ENCODE measurements at regions not wholly inside any gene's neighbourhood (a gene's known extent, or its start where the extent isn't known, plus 50 kb on each side); places are given as distances from the start of the nearest gene placed in this dataset.
"Not testable (repeated sequence)": the region's sequence is repeated elsewhere in the genome, so short reads cannot be mapped to it uniquely, and the experiment has no call there.

DNA sequence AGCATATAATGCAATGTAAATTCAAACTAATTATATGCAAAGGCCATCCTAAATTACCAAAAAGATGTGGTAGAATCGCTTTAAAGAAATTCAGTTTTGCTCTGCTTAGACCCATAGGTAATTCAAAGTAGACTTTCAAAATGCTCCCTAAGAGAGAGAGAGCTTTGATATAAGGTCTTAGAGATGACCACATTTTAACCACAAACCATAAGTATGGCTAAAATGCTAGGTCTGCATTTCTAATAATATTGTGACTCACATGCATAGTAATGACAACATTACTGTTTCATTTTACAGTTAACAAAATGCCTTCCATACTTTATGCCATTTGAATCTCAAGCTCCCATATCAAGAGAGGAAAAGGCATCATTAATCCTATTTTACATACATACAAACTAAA, 144.5 kb downstream of the RAD51AP2 start:
- Histone ChIP-seq H3K27ac (ENCODE audit: low read depth, low read length) (no peak overlapping the region), H3K36me3 (ENCODE audit: control insufficient read depth in 3 of 3, insufficient read depth in 3 of 3, low read length in 3 of 3) (no peaks in the 10 kb centered on the region), H3K9me3 (ENCODE audit: control insufficient read depth in 3 of 3, low read length in 3 of 3) (no peaks in the 10 kb centered on the region), H3K4me3 (ENCODE audit: low read length in 3 of 3) (no peak overlapping the region), H3K27me3 (ENCODE audit: control insufficient read depth in 3 of 3, insufficient read depth in 3 of 3, low read length in 3 of 3) (no peaks in the 10 kb centered on the region), H3K9ac (ENCODE audit: low read depth in 1 of 3, low read length in 3 of 3) (no peak overlapping the region), H3K4me1 (ENCODE audit: control insufficient read depth in 3 of 3, insufficient read depth in 3 of 3, low read length in 3 of 3) (no peaks in the 10 kb centered on the region)

DNA sequence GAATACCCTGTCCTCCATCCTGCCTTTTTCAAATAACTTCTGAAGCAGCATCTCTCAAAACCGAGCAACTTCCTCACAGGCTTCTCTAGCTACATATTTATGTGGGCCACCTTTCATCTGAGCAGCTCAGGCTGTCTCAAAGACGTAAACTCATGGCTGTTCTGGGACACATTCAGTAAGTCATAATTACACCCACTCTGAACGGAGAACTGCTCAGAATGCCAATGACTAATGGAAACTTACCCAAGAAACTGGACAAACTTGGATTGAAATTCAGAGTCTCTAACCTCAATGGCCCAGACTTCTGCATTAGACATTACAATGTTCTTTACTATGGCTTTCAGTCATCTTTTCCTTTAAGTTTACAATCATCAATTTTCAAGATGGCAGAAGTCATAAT, 145.2 kb downstream of the RAD51AP2 start:
- Histone ChIP-seq H3K36me3 (ENCODE audit: control insufficient read depth in 3 of 3, insufficient read depth in 3 of 3, low read length in 3 of 3) (no peaks in the 10 kb centered on the region), H3K4me1 (ENCODE audit: control insufficient read depth in 3 of 3, insufficient read depth in 3 of 3, low read length in 3 of 3) (no peaks in the 10 kb centered on the region), H3K9me3 (ENCODE audit: control insufficient read depth in 3 of 3, low read length in 3 of 3) (no peaks in the 10 kb centered on the region), H3K9ac (ENCODE audit: low read depth in 1 of 3, low read length in 3 of 3) (no peak overlapping the region), H3K27ac (ENCODE audit: low read depth, low read length) (no peak overlapping the region), H3K4me3 (ENCODE audit: low read length in 3 of 3) (no peak overlapping the region), H3K27me3 (ENCODE audit: control insufficient read depth in 3 of 3, insufficient read depth in 3 of 3, low read length in 3 of 3) (no peaks in the 10 kb centered on the region)

DNA sequence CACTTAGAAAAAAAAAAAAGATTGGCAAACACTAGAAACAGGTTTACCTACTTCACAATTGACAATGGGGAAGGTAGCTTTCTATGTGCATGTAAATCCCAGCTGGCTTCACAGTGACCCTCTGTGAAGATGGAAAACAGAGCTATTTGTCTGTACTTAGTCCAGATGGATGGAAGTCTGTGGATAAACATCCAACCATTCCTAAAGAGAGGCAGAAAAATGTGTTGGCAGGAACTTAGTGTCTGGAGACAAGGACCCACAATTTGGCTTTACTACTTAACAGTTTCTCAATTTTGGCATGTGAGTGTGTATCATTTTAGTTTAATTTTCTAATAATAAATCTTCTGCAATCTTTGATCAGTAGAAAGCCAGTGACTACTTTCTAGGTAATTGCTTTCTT, 154.4 kb downstream of the RAD51AP2 start:
- H3K27ac ChIP-seq (ENCODE audit: low read depth, low read length) = no peak overlapping the region
- H3K4me3 ChIP-seq (ENCODE audit: low read length in 3 of 3) = no peak overlapping the region
- H3K9ac ChIP-seq (ENCODE audit: low read depth in 1 of 3, low read length in 3 of 3) = no peak overlapping the region
- no peaks in the 10 kb centered on the region for H3K36me3 ChIP-seq (ENCODE audit: control insufficient read depth in 3 of 3, insufficient read depth in 3 of 3, low read length in 3 of 3)
- H3K4me1 ChIP-seq (ENCODE audit: control insufficient read depth in 3 of 3, insufficient read depth in 3 of 3, low read length in 3 of 3) = no peaks in the 10 kb centered on the region
- H3K27me3 ChIP-seq (ENCODE audit: control insufficient read depth in 3 of 3, insufficient read depth in 3 of 3, low read length in 3 of 3) = no peaks in the 10 kb centered on the region
- no peaks in the 10 kb centered on the region for H3K9me3 ChIP-seq (ENCODE audit: control insufficient read depth in 3 of 3, low read length in 3 of 3)

DNA sequence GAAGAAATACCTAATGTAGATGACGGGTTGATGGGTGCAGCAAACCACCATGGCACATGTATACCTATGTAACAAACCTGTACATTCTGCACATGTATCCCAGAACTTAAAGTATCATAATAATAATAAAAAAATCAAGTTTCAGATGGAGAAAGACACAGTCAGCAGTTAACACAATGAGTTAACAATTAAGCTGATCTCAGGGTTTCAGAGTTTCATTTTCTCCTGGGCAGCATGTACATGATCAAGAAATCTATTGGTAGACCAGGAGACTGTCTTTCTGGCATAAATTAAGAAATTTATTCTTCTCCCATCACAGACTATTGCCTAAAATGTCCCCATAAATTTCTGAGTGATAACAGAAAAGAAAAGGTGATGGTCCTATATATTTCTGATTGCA, 155.3 kb downstream of the RAD51AP2 start:
- Histone ChIP-seq H3K9me3 (ENCODE audit: control insufficient read depth in 3 of 3, low read length in 3 of 3) (no peaks in the 10 kb centered on the region), H3K4me3 (ENCODE audit: low read length in 3 of 3) (no peak overlapping the region), H3K9ac (ENCODE audit: low read depth in 1 of 3, low read length in 3 of 3) (no peak overlapping the region), H3K27me3 (ENCODE audit: control insufficient read depth in 3 of 3, insufficient read depth in 3 of 3, low read length in 3 of 3) (no peaks in the 10 kb centered on the region), H3K27ac (ENCODE audit: low read depth, low read length) (no peak overlapping the region), H3K4me1 (ENCODE audit: control insufficient read depth in 3 of 3, insufficient read depth in 3 of 3, low read length in 3 of 3) (no peaks in the 10 kb centered on the region), H3K36me3 (ENCODE audit: control insufficient read depth in 3 of 3, insufficient read depth in 3 of 3, low read length in 3 of 3) (no peaks in the 10 kb centered on the region)

DNA sequence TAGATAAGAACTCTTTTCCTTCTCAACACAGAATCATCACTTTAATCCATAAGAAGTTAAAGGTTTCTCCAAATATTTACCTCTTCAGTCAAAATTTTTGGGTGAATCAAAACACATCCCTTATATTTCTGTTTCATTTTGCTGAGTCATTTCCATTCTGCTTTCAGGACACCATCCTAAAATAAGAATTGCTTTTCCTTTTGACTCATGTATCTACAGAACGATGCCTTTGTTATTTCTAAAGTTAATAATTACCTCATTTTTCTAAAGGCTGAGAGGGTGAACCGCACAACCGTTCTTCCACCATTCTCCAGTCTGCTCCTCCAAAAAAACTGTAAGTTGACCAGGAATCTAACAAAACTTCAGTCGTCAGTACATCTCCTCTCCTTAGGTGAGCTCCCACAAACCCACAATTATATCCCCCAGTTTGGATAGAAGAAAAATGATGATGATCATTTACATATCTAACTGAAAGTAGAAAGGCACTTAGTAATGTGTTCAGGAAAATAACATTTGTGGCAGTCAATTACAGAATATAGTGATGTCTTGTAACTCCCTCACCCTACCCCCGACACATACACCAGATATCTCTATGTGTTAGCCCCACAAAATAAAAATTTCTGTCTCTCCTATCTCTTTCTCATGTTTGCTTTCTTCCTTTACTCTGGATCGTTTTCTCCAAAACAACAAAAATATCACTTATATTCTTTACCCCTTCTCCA, 162.5 kb downstream of the RAD51AP2 start:
- no peaks in the 10 kb centered on the region for H3K36me3 ChIP-seq (ENCODE audit: control insufficient read depth in 3 of 3, insufficient read depth in 3 of 3, low read length in 3 of 3)
- H3K9me3 ChIP-seq (ENCODE audit: control insufficient read depth in 3 of 3, low read length in 3 of 3) = no peaks in the 10 kb centered on the region
- H3K4me3 ChIP-seq (ENCODE audit: low read length in 3 of 3) = no peak overlapping the region
- H3K9ac ChIP-seq (ENCODE audit: low read depth in 1 of 3, low read length in 3 of 3) = no peak overlapping the region
- no peak overlapping the region for H3K27ac ChIP-seq (ENCODE audit: low read depth, low read length)
- H3K4me1 ChIP-seq (ENCODE audit: control insufficient read depth in 3 of 3, insufficient read depth in 3 of 3, low read length in 3 of 3) = no peaks in the 10 kb centered on the region
- no peaks in the 10 kb centered on the region for H3K27me3 ChIP-seq (ENCODE audit: control insufficient read depth in 3 of 3, insufficient read depth in 3 of 3, low read length in 3 of 3)

DNA sequence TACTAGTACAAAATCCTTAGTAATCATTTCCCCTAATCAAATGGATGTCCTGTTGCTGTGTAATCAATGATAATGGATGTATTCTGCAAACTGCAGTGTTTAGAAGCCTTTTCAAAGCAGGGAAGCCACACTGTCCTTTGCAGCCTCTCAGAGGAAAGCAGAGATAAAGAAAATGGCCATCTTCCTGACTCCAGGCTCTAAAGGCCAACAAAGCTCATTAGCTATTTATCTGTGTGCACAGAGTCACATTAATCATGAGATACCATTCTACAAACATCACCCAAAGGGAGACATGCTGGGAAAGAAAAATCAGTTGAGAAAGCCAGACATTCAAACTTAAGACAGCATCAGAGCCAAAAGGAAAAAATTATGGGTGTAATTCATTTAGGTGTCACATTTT, 165.0 kb downstream of the RAD51AP2 start:
- Histone ChIP-seq H3K27me3 (ENCODE audit: control insufficient read depth in 3 of 3, insufficient read depth in 3 of 3, low read length in 3 of 3) (no peaks in the 10 kb centered on the region), H3K27ac (ENCODE audit: low read depth, low read length) (no peak overlapping the region), H3K36me3 (ENCODE audit: control insufficient read depth in 3 of 3, insufficient read depth in 3 of 3, low read length in 3 of 3) (no peaks in the 10 kb centered on the region), H3K9me3 (ENCODE audit: control insufficient read depth in 3 of 3, low read length in 3 of 3) (no peaks in the 10 kb centered on the region), H3K9ac (ENCODE audit: low read depth in 1 of 3, low read length in 3 of 3) (no peak overlapping the region), H3K4me1 (ENCODE audit: control insufficient read depth in 3 of 3, insufficient read depth in 3 of 3, low read length in 3 of 3) (no peaks in the 10 kb centered on the region), H3K4me3 (ENCODE audit: low read length in 3 of 3) (no peak overlapping the region)

DNA sequence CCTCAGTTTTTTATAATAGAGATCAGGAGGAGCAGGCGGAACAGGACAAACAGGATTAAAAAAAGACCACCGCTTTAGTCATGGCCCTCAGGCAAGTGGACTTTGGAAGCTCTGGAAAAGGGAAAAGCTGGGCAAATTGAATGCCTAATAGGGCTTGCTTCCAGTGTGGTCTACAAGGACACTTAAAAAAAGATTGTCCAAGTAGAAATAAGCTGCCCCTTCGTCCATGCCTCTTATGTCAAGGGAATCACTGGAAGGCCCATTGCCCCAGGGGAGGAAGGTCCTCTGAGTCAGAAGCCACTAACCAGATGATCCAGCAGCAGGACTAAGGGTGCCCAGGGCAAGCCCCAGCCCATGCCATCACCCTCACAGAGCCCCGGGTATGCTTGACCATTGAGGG, 175.5 kb downstream of the RAD51AP2 start:
- H3K9ac ChIP-seq (ENCODE audit: low read depth in 1 of 3, low read length in 3 of 3); H3K27ac ChIP-seq (ENCODE audit: low read depth, low read length); H3K4me3 ChIP-seq (ENCODE audit: low read length in 3 of 3); H3K36me3 ChIP-seq (ENCODE audit: control insufficient read depth in 3 of 3, insufficient read depth in 3 of 3, low read length in 3 of 3); H3K4me1 ChIP-seq (ENCODE audit: control insufficient read depth in 3 of 3, insufficient read depth in 3 of 3, low read length in 3 of 3); H3K27me3 ChIP-seq (ENCODE audit: control insufficient read depth in 3 of 3, insufficient read depth in 3 of 3, low read length in 3 of 3); H3K9me3 ChIP-seq (ENCODE audit: control insufficient read depth in 3 of 3, low read length in 3 of 3): not testable (repeated sequence)

DNA sequence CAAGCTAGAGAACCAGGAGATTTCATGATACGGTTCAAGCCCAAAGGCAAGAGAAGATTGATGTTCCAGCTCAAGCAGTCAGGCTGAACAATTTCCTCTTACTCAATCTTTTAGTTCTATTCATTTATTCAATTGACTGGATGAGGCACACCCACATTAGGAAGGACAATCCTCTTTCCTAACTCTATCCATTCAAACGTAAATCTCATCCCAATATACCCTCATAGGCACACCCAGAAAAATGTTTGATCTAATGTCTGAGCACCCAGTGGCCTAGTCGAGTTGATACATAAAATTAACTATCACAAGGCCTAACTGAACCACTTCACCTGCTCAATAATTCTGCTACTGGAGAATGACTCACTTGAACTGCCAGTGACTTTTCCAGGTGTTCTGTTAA, 180.7 kb downstream of the RAD51AP2 start:
- Histone ChIP-seq H3K36me3 (ENCODE audit: control insufficient read depth in 3 of 3, insufficient read depth in 3 of 3, low read length in 3 of 3) (no peaks in the 10 kb centered on the region), H3K9ac (ENCODE audit: low read depth in 1 of 3, low read length in 3 of 3) (no peak overlapping the region), H3K27me3 (ENCODE audit: control insufficient read depth in 3 of 3, insufficient read depth in 3 of 3, low read length in 3 of 3) (no peaks in the 10 kb centered on the region), H3K27ac (ENCODE audit: low read depth, low read length) (no peak overlapping the region), H3K4me1 (ENCODE audit: control insufficient read depth in 3 of 3, insufficient read depth in 3 of 3, low read length in 3 of 3) (no peaks in the 10 kb centered on the region), H3K4me3 (ENCODE audit: low read length in 3 of 3) (no peak overlapping the region), H3K9me3 (ENCODE audit: control insufficient read depth in 3 of 3, low read length in 3 of 3) (no peaks in the 10 kb centered on the region)

DNA sequence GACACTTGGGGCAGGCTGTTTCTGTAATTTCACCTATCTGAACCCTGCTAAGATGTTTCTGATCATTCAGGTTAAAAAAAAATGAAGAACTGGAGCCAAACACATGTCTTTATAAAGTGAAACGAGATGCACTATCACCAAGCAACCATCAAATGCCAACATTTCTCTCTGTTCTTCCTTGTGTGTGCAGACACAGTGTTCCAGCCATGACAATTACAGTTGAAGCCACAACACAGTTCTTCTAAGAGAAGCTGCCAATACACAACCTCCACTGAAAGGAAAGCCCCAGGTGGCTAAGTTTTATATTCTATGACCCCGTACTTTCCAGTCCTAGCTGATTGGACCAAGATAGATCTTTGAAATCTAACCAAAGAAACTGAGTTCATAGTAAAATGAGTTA, 181.8 kb downstream of the RAD51AP2 start:
- H3K4me3 ChIP-seq (ENCODE audit: low read length in 3 of 3) = no peak overlapping the region
- H3K27ac ChIP-seq (ENCODE audit: low read depth, low read length) = no peak overlapping the region
- H3K36me3 ChIP-seq (ENCODE audit: control insufficient read depth in 3 of 3, insufficient read depth in 3 of 3, low read length in 3 of 3) = no peaks in the 10 kb centered on the region
- no peaks in the 10 kb centered on the region for H3K9me3 ChIP-seq (ENCODE audit: control insufficient read depth in 3 of 3, low read length in 3 of 3)
- no peaks in the 10 kb centered on the region for H3K4me1 ChIP-seq (ENCODE audit: control insufficient read depth in 3 of 3, insufficient read depth in 3 of 3, low read length in 3 of 3)
- H3K9ac ChIP-seq (ENCODE audit: low read depth in 1 of 3, low read length in 3 of 3) = no peak overlapping the region
- H3K27me3 ChIP-seq (ENCODE audit: control insufficient read depth in 3 of 3, insufficient read depth in 3 of 3, low read length in 3 of 3) = no peaks in the 10 kb centered on the region

DNA sequence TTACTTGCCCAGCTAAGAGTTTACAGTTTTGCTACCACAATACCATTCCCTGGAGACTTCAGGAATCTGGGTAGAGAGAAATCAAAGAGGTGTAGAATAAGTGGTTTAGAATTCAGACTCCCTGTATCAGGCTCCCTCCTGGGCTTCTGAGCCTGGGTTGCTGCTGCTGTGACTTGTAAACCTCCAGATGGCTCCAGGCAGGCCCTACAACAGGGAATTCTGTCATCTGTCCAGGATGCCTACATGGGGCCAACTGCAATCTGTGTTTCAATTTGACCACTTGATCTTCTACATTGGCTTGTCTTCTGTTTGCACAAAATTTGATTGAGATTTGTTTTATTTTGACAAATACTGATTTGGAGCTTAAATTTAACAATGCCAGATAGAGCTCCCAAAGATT, 183.9 kb downstream of the RAD51AP2 start:
- Histone ChIP-seq H3K4me3 (ENCODE audit: low read length in 3 of 3) (no peak overlapping the region), H3K9me3 (ENCODE audit: control insufficient read depth in 3 of 3, low read length in 3 of 3) (no peaks in the 10 kb centered on the region), H3K36me3 (ENCODE audit: control insufficient read depth in 3 of 3, insufficient read depth in 3 of 3, low read length in 3 of 3) (no peaks in the 10 kb centered on the region), H3K27me3 (ENCODE audit: control insufficient read depth in 3 of 3, insufficient read depth in 3 of 3, low read length in 3 of 3) (no peaks in the 10 kb centered on the region), H3K9ac (ENCODE audit: low read depth in 1 of 3, low read length in 3 of 3) (no peak overlapping the region), H3K27ac (ENCODE audit: low read depth, low read length) (no peak overlapping the region), H3K4me1 (ENCODE audit: control insufficient read depth in 3 of 3, insufficient read depth in 3 of 3, low read length in 3 of 3) (no peaks in the 10 kb centered on the region)

DNA sequence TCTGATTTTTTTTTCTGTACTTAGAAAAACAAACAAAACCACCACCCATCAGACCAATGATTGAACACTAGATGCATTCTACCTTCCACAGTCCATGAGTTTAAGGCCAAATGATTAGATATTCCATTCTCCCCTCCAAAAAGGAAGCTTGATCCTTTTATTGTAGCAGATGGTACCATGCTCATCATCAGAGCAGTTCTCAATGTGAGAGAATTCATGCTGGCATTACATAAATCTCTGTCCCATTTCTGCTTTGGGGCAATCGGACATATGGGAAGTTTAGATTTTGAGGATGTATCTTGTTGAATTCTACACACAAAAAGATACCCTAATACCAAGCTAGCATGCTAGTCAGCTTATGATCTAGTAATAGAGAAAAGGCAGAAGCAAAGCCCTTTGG, 186.6 kb downstream of the RAD51AP2 start:
- Histone ChIP-seq H3K36me3 (ENCODE audit: control insufficient read depth in 3 of 3, insufficient read depth in 3 of 3, low read length in 3 of 3) (no peaks in the 10 kb centered on the region), H3K9ac (ENCODE audit: low read depth in 1 of 3, low read length in 3 of 3) (no peak overlapping the region), H3K4me3 (ENCODE audit: low read length in 3 of 3) (no peak overlapping the region), H3K9me3 (ENCODE audit: control insufficient read depth in 3 of 3, low read length in 3 of 3) (no peaks in the 10 kb centered on the region), H3K4me1 (ENCODE audit: control insufficient read depth in 3 of 3, insufficient read depth in 3 of 3, low read length in 3 of 3) (no peaks in the 10 kb centered on the region), H3K27ac (ENCODE audit: low read depth, low read length) (no peak overlapping the region), H3K27me3 (ENCODE audit: control insufficient read depth in 3 of 3, insufficient read depth in 3 of 3, low read length in 3 of 3) (no peaks in the 10 kb centered on the region)

Data from skeletal muscle tissue (tissue), 3 donors.